Nephron (organoid): ENCODE measurements at regions not wholly inside any gene's neighbourhood (a gene's known extent, or its start where the extent isn't known, plus 50 kb on each side); places are given as distances from the start of the nearest gene placed in this dataset.
"Not testable (repeated sequence)": the region's sequence is repeated elsewhere in the genome, so short reads cannot be mapped to it uniquely, and the experiment has no call there.

Source experiments
- H3K27ac Mint-ChIP-seq, 3 experiments: 2 replicates each; pipeline ENCODE4 v1.8.0; 2020; ENCODE audit warnings: mixed read lengths in 3 of 3, mild to moderate bottlenecking in 2 of 3, moderate library complexity in 1 of 3
- H3K27me3 Mint-ChIP-seq: 2 replicates; pipeline ENCODE4 v1.8.0; 2021; ENCODE audit warnings: low read depth, mild to moderate bottlenecking, moderate library complexity, mixed read lengths
- H3K36me3 Mint-ChIP-seq: 2 replicates; pipeline ENCODE4 v1.8.0; 2020; ENCODE audit warnings: low read depth, mixed read lengths
- H3K4me1 Mint-ChIP-seq: 2 replicates; pipeline ENCODE4 v1.8.0; 2020; ENCODE audit warnings: mixed read lengths
- H3K4me3 Mint-ChIP-seq, 3 experiments: 2 replicates each; pipeline ENCODE4 v1.8.0; 2020; ENCODE audit warnings: mild to moderate bottlenecking in 3 of 3, mixed read lengths in 3 of 3, moderate library complexity in 2 of 3
- H3K9me3 Mint-ChIP-seq: 2 replicates; pipeline ENCODE4 v1.8.0; 2020; ENCODE audit warnings: mixed read lengths
- TF ChIP-seq, protein P1 (sequence below), 3 experiments: fragments of 200-600 bp; sonication (generic); IDR thresholded peaks; one replicate each; pipeline ENCODE4 v1.5.0; 2021; ENCODE audit warnings: antibody characterized with exemption in 3 of 3; ENCODE audit not compliant: unreplicated experiment in 3 of 3

GRCh38 chr20:30281584-30282197, 975.8 kb upstream of the DEFB115 start:
- Mint-ChIP-seq H3K27me3 (no peaks in the 10 kb centered on the region), H3K4me3 (no peak overlapping the region), H3K9me3 (peaks cover 48% of the 10 kb centered on the region), H3K36me3 (peaks cover 6% of the 10 kb centered on the region), H3K4me1 (no peaks in the 10 kb centered on the region), H3K27ac (no peak overlapping the region)
- TF ChIP-seq, protein P1, sequence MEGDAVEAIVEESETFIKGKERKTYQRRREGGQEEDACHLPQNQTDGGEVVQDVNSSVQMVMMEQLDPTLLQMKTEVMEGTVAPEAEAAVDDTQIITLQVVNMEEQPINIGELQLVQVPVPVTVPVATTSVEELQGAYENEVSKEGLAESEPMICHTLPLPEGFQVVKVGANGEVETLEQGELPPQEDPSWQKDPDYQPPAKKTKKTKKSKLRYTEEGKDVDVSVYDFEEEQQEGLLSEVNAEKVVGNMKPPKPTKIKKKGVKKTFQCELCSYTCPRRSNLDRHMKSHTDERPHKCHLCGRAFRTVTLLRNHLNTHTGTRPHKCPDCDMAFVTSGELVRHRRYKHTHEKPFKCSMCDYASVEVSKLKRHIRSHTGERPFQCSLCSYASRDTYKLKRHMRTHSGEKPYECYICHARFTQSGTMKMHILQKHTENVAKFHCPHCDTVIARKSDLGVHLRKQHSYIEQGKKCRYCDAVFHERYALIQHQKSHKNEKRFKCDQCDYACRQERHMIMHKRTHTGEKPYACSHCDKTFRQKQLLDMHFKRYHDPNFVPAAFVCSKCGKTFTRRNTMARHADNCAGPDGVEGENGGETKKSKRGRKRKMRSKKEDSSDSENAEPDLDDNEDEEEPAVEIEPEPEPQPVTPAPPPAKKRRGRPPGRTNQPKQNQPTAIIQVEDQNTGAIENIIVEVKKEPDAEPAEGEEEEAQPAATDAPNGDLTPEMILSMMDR (IDR thresholded peaks at IDR 0.05; ENCODE audit: unreplicated experiment in 3 of 3): no peak

DNA sequence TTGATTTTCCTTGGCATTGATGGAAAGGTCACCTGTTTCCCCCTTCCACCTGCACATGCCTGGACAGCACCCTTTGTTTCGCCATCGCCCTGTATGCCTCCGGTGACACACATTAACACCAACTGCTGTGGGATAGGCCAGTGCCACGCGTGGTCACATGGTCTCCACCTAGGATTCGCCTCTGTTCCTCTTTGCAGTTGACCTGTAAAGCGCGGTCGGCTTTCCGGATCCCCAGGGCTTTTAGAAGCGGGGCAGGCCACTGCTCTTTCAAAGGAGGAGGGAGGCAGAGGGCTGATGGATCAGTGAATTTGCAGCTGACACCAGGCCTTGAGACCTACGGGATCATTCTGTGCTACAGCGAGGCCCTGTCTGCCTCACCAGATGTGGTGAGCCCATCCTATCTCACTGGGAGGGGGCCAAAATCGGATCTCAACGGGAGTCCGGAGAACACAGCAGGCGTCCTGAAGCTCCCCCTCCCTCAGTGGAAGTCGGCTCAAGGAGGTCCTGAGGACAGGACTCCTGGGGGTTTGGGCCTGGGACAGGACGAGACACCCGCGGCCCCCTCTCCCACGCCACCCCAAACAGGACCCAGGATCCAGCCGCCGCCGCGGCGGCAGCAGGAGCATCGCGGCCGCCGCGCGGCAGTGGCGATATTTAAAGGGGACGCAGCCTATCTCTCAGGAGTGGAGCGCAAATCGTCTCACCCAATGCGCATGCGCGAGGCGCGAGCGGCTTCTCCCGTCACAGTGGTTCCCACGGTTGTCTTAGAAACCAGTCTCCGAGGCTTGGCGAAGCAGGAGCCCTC, 973.8 kb upstream of the DEFB115 start:
- H3K27me3 Mint-ChIP-seq, H3K4me1 Mint-ChIP-seq, H3K4me3 Mint-ChIP-seq, H3K27ac Mint-ChIP-seq, H3K36me3 Mint-ChIP-seq: not testable (repeated sequence)
- H3K9me3 Mint-ChIP-seq: peaks cover 52% of the 10 kb centered on the region

DNA sequence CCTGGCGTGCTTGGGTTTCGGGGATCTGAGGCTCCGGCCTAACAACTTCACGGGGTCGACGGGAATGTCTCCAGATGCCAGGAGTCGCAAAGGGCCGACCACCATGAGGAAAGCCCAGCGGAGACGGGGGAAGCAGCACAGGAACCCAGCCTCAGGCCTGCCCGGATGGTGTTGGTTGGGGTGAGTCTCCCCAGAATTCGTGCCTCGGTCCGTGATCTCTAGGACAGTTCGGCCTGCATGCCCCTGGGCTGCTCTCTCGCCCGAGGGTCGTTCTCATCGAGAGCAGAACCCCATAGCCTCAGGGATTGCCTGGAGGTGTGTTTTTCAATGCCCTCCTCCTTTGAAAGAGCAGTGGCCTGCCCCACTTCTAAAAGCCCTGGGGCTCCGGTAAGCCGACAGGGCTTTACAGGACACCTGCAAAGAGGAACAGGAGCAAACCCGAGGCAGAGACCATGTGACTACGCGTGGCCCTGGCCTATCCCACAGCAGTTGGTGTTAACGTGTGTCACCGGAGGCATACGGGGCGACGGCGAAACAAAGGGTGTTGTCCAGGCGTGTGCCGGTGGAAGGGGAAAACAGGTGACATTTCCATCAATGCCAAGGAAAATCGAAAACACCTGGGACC, 973.1 kb upstream of the DEFB115 start:
- Mint-ChIP-seq H3K4me1 (no peaks in the 10 kb centered on the region), H3K27me3 (no peaks in the 10 kb centered on the region), H3K9me3 (peaks cover 57% of the 10 kb centered on the region), H3K27ac (no peak overlapping the region), H3K4me3 (no peak overlapping the region), H3K36me3 (peaks cover 6% of the 10 kb centered on the region)
- TF ChIP-seq, protein P1 (IDR thresholded peaks at IDR 0.05; ENCODE audit: unreplicated experiment in 3 of 3): no peak

DNA sequence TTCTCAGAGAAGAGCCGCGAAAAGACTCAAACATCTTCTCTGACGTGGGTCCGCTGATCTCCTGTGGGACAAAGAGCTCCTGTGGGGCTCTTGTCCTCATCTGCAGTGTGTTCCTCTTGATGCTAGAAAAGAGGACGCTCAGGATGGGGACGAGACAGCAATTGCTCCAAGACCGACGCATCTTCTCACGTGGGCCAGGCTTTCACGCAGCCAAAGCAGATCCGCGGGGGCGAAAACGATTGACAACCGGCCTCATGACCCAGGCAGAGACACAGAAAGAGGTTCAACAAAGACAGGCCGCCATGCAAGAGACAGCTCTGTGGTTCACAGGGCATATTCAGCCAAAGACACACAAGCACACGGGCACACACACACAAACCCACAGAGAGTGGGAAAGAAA, 971.8 kb upstream of the DEFB115 start:
- H3K4me3 Mint-ChIP-seq: no peak overlapping the region
- H3K9me3 Mint-ChIP-seq: peaks cover 58% of the 10 kb centered on the region
- TF ChIP-seq, protein P1 (IDR thresholded peaks at IDR 0.05; ENCODE audit: unreplicated experiment in 3 of 3): no peak
- H3K36me3 Mint-ChIP-seq: peaks cover 10% of the 10 kb centered on the region
- H3K4me1 Mint-ChIP-seq: no peaks in the 10 kb centered on the region
- no peaks in the 10 kb centered on the region for H3K27me3 Mint-ChIP-seq
- no peak overlapping the region for H3K27ac Mint-ChIP-seq

DNA sequence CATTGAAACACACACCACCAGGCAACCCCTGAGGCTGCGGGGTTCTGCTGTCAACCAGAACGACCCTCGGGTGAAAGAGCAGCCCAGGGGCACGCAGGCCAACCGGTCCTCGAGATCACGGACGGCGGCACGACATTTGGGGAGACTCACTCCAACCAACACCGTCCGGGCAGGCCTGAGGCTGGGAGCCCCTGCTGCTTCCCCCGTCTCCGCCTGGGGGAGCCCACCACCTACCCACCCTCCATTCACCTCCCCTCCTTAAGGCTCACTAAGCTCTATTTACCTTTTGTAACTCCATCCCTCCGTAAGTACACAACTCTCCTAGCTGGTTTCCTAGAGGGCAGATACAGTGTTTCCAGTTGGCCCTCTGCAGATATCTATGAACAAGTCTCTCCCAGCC, 971.3 kb upstream of the DEFB115 start:
- Mint-ChIP-seq H3K9me3 (peaks cover 57% of the 10 kb centered on the region), H3K4me1 (no peaks in the 10 kb centered on the region), H3K27me3 (no peaks in the 10 kb centered on the region), H3K4me3 (no peak overlapping the region), H3K36me3 (peaks cover 10% of the 10 kb centered on the region), H3K27ac (no peak overlapping the region)
- TF ChIP-seq, protein P1 (IDR thresholded peaks at IDR 0.05; ENCODE audit: unreplicated experiment in 3 of 3): no peak

GRCh38 chr20:30287459-30287858, 970.0 kb upstream of the DEFB115 start:
- H3K27ac Mint-ChIP-seq, H3K4me3 Mint-ChIP-seq, H3K4me1 Mint-ChIP-seq, H3K36me3 Mint-ChIP-seq, H3K27me3 Mint-ChIP-seq: not testable (repeated sequence)
- peaks cover 52% of the 10 kb centered on the region for H3K9me3 Mint-ChIP-seq
